ENCODE measurements at regions not wholly inside any gene's neighbourhood (a gene's known extent, or its start where the extent isn't known, plus 50 kb on each side); places are given as distances from the start of the nearest gene placed in this dataset.
"Not testable (repeated sequence)": the region's sequence is repeated elsewhere in the genome, so short reads cannot be mapped to it uniquely, and the experiment has no call there.

DNA sequence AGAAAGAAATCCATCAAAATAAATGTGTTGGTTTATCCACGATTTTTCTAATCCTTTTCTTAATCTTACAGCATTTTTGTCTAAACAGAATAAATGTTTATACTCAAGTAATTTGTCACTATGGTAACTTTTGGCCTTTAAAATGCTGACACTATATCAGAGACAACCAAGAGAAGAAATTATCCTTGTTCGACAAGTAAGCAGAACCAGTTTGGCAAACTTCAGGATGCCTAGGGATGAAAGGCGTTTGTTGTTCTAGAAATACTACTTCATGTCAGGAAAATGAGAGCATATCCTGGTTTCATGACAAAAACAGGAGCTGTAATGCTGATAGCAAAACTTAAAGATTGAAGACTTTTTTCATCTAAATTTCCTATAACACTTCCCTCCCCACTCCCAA, 308.0 kb upstream of the ATP11B start:
- no peak for DNase-seq

DNA sequence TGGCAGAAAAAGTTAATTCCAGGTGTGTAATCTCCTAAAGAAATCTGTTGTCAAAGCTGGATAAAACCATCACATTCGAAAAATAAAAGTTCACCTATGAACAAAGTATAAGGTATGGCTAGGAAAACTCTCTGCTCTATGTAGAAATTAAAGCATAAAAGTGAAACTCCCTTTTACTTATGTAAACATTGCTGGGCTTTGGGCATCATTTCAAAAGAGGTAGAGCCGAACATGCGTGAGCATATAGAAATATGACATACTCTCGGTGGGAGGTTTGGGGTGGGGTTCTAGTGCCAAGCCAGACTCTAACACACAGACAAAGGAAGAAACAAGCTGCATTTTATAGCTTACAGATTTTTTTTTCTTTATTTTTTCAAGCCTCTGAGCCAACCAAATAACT, 306.8 kb upstream of the ATP11B start:
- DNase-seq: peak; percentile 2

GRCh38 chr3:182487143-182487542, 306.2 kb upstream of the ATP11B start:
- DNase-seq: peak; percentile 71

DNA sequence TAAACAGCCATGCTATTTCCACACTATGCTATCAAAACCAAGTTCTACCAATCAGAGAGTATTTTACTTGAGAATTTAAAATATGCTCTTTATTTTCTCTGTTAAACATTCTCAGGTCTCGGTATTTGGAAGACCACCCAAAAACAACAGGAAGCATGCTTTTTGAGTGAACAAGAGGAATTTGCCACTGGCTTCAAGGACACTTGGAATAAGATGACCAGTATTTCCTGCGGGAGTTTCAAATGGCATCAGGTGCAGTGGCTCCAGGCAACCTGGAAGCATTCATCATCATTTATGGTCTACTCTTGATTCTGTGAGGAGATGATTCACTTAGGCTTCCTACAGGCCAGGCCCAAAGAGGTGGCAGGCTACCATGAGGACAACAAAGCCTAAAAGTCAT, 305.7 kb upstream of the ATP11B start:
- no peak for DNase-seq

DNA sequence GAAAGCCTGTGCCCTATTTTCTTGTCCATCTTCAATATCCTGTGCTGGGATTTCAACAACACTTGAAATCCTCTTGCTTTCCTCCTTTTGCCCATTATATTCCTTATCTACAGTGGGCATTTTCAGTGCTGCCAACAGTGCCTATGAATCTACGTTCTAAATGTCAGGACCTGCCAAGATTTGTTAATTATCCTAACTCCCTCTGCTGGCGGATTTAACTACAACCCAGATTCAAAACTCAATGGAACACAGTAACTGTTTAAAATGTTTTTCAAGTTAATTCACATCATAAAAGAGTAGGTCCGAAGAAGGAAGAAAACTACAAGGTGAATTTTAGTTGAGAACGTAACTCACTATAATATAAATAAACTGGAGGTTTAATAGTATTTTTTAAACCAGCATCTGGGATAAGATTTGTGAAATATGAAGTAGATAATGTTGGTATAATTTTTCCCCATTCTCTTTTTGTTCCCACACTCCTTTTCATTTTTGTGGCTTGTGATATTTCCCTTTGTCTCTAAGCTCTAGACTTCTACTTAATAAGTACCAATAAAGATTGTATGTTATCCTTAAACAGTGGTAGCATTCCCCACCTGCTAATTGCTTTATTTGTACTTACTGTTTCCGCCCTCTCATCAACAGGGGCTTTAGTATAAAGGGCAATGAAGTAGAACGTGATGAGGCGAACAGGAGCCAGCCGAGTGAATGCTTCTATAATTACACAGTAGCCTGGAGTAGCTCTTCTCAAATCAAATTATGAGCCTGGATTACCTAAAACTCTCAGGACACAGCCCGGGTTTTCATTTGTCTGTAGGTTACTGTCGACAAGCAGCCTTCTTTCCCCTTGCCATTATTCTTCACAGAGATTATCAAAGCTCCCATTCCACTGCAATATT, 302.5 kb upstream of the ATP11B start:
- DNase-seq: peak; percentile 29

DNA sequence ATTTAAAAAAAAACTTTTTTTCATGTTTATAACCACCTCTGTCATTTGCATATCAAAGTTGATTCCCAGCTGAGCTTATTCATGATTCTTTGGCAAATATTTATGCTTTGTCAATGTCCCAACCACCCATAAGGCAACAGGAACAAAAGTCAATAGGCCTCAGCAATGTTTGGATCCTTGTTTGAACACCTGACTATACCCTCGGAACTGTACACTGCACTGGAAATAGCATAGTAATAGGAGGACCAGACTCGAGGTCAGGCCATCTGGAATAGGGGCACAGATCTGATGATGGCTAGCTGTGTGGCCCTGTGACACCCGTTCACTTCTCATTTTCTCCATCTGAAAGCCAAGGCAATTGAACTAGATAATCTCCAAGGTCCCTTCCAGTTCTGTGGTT, 301.7 kb upstream of the ATP11B start:
- DNase-seq: no peak

GRCh38 chr3:182492536-182492935, 300.8 kb upstream of the ATP11B start:
- DNase-seq: no peak

- no peak for DNase-seq
These were observed 293.0 kb upstream of the ATP11B start for GRCh38 chr3:182500289-182500688.

DNA sequence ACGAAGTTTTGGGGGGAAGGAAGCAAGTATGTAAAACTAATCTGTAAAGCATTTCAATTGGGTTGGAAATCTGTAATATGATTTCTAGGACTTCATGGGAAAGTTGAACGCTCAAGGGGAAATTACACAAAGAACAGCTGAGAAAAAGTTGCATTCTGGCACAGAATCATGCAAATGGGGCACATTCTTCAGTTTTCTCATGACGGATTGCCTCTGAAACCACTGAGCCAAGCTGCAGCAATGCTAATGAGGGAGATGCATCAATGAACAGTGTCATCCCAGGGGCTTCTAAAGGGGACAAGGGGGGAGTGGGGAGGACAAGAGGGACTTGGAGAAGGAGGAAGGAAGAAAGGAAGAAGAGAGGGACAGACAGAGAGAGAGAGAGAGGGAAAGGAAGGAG, 291.4 kb upstream of the ATP11B start:
- no peak for DNase-seq

- DNase-seq: no peak
These were observed 289.9 kb upstream of the ATP11B start for GRCh38 chr3:182503401-182503800.

GRCh38 chr3:182508919-182509711, 284.2 kb upstream of the ATP11B start:
- DNase-seq: no peak

DNA sequence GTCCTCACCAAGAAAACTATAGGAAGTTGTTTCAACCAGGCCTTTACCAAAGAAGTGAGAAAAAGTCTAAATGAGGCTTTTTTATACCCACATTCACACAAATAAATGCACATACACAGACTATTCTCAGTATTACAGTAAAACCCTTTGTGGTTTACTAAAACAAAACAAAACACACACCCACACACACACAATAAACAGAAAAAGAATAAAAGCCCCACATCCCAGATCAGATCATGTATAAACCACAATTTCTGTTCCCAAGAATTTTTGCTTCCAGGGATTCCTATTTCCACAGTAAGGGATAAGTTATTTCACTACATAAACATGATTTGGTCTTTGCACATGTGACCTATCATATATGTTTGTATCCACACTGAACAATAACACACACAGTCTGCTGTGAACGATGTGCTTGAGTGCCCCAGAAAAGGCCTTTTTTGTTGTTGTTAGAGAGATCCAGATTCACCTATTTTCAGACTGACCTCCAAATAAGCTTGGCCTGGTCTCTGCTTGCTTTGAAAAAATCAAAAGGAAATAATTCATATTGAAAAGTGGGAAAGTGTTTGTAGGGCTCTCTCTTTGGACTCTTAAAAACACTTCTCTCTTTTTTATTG, 283.4 kb upstream of the ATP11B start:
- DNase-seq: no peak

GRCh38 chr3:182514236-182514964, 278.9 kb upstream of the ATP11B start:
- DNase-seq: no peak

- no peak for DNase-seq
These were observed 276.5 kb upstream of the ATP11B start for GRCh38 chr3:182516597-182517336.

GRCh38 chr3:182519569-182519968, 273.7 kb upstream of the ATP11B start:
- no peak for DNase-seq

GRCh38 chr3:182521339-182521738, 272.0 kb upstream of the ATP11B start:
- no peak for DNase-seq

DNA sequence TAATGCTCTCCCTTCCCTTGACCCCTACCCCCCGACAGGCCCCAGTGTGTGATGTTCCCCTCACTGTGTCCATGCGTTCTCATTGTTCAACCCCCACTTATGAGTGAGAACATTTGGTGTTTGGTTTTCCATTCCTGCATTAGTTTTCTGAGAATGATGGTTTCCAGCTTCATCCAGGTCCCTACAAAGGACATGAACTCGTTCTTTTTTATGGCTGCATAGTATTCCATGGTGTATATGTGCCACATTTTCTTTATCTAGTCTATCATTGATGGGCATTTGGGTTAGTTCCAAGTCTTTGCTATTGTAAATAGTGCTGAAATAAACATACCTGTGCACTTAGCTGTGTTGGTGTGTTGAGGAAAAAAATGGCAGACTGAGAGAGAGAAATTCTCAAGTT, 269.9 kb upstream of the ATP11B start:
- not testable (repeated sequence) for DNase-seq

DNA sequence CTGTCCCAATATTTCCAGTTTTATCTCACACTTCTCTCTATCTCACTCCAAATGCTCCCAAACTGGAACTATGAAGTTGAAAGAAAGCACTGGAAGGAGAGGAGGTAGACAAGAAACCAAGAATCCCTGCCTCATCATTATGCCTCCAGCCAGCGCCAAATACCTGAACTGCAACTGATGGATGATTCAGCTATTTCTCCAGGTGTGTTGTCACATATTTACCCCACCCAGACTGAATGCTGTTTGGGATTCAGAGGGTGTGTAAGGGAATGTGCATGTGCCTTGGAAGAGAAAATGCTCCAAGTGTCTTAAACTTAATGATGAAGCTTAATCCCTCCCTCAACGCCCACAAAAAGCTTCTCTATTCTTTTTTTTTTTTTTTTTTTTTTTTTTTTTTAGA, 269.5 kb upstream of the ATP11B start:
- DNase-seq: no peak

- DNase-seq: no peak
These were observed 268.4 kb upstream of the ATP11B start for GRCh38 chr3:182524711-182525401.

DNA sequence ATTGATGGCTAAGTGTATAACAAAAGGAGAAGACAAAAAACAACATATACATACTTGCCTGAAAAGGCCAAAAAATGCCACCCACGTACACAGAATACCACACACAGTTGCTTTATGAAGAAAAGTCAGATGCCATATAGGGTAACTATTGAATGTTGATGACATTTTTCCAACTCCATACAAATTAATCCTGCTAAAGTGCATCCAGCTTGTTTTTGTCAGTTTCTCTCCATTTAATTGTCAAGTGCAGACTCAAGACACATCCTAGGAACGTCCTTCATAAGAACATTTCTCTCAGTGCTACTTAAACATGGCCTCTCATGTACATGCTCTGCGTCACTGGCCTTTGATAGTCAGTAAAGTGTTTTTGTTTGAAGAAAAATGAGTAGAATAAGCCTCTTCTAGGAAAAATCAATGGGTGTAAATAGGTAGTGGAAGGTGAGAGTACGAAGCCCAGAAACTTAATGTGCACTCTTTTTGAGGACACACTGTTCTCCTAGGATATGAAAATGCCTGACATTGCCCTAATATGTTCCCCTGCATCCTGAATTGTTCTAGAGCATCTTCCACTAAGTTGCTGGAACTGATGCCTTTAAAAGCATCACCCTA, 267.4 kb upstream of the ATP11B start:
- DNase-seq: no peak

GRCh38 chr3:182527745-182528144, 265.6 kb upstream of the ATP11B start:
- DNase-seq: no peak

Data from NCI-H2171 (cell line).